NCI-H510A (cell line): ENCODE measurements at regions not wholly inside any gene's neighbourhood (a gene's known extent, or its start where the extent isn't known, plus 50 kb on each side); places are given as distances from the start of the nearest gene placed in this dataset.

Experiments
- DNase-seq: peaks from one replicate; lab custom pipeline; 2025; lab: John Stamatoyannopoulos, UW

DNA sequence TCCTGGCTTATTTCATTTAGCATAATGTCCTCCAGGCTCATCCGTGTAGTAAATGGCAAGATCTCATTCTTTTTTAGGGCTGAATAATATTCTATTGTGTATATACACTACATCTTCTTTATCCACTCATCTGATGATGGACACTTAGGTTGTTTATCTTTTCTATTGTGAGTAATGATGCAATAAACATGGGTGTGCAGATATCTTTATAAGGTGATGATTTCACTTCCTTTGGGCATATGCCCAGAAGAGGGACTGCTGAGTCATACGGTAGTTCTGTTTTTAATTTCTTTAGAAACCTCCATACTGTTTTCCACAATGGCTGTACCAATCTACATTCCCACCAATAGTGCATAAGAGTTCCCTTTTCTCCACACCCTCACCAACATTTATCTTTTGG is 317.6 kb upstream of the CNKSR2 start:
- no peak for DNase-seq

GRCh38 chrX:21047034-21047455 is 327.2 kb upstream of the CNKSR2 start:
- no peak for DNase-seq

DNA sequence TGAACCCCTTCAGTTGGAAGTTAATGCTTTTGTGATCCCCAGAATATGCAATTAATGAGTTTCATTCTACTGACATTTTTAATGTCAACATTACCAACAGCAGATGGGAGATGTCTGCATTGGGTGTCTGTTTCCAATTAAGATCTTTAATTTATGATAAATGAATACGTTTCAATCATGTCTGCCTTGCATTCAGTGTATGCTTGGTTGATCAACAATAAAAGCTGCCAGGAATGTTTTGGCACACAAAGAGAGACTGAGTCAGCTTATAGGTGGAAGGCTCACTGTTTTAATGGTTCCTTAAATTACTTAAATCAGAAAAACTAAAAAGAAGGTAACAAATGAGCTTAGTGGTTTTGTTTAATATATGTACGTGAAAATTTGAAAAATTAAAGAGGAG is 359.9 kb upstream of the CNKSR2 start:
- no peak for DNase-seq

GRCh38 chrX:21004835-21005234 is 369.4 kb upstream of the CNKSR2 start:
- DNase-seq: no peak

GRCh38 chrX:20995829-20996228 is 378.4 kb upstream of the CNKSR2 start:
- DNase-seq: no peak

DNA sequence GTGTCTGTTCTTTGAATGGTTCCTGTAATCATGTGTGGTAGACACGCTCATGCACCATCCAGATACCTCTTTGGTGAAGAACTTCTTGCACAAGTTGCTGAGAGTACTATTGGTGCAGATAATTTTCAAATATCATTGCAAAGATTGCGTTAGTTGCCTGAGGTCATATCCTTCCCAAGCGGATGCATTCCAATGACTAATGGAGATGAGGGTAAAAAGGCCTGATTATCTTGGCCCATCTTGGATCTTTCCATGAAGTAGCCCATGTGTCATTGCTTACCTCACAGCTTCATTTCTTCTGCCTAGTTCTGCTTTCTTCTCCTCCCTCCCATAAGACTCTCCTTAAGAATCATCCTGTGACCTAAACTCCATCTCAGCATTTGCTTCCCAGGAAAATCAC is 384.9 kb upstream of the CNKSR2 start:
- DNase-seq: no peak

DNA sequence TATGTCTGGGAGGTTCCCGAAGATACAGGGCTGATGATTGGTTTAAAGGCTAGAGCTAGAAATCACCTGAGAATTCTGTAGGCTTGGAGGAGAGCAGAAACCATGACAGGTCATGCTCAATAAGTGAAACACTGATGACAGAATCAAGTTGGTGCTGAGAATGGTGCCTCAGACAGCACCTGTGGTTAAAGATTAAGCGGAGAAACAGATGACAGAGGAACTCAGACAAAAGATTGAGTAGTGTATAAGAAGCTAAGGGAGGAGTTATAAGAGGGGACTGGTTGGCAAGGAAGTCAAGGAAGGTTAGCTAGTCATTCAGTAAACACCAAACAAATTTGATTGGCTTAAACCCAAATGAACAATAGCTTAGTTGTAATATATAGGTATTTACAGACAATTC is 385.4 kb upstream of the CNKSR2 start:
- DNase-seq: no peak

DNA sequence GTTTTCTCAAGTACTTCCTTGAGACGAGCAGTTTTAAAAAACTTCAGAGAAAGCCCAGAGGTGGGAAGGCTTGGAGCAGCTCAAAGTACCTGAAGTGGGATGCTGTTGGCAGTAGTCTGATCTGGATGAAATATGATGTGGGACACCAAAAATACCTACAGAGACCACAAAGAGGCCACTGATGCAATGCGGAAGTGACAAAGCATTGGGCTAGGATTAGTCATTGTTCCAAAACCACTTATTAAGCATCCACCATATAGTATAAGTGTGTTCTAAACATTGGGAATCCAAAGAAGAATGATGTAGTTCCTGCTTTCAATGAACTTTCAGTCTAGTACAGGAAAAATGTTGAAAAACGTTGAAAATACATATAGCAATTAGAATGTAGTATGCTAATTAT is 386.1 kb upstream of the CNKSR2 start:
- no peak for DNase-seq

DNA sequence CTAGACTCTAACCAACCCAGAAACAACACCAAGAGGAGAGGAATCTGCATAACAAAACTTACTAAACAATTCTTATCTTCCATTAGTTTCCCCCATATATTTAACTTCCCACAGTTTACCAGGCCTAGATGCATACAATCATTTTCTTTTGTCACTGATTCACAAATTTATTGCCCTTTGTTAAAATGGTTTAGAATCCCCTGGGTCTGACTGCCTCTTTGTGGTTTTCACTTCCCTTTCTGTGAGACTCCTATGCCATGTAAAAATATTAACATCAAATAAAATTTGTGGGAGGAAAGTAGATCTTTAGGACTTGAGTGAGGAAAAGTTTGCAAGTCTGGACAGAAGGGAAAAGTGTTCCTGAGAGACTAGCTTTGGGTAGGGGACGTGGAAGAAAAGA is 393.8 kb upstream of the CNKSR2 start:
- DNase-seq: no peak

DNA sequence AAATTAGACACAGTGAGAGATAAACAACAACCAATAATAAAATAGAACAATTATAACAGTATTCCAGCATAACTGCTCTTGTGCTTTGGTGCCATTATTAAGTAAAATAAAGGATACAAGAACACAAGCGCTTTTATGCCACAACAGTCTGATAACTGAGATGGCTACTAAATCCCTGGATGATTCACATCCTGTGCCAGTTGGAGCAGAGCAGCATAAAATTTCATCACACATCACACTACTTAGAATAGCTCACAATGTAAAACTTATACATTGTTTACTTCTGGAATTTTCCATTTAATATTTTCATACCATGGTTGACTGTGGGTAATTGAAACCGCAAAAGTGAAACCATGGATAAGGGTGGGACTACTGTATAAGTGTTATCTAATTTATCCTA is 399.9 kb upstream of the CNKSR2 start:
- no peak for DNase-seq

- DNase-seq: no peak
These were observed 401.2 kb upstream of the CNKSR2 start for GRCh38 chrX:20973038-20973437.

DNA sequence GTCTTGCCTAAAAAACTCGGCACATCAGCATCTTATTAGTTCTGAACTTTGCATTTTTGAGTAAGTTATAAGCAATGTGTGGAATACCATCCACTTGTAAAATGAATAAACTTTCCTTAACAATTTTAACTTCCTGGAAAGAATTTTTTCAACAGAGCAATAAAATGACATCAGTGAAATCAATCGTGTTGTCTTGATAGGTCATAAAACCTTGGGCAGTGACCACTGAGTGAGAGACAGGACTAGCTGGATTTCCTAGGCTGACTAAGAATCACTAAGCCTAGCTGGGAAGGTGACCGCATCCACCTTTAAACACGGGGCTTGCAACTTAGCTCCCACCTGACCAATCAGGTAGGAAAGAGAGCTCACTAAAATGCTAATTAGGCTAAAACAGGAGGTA is 403.0 kb upstream of the CNKSR2 start:
- no peak for DNase-seq

DNA sequence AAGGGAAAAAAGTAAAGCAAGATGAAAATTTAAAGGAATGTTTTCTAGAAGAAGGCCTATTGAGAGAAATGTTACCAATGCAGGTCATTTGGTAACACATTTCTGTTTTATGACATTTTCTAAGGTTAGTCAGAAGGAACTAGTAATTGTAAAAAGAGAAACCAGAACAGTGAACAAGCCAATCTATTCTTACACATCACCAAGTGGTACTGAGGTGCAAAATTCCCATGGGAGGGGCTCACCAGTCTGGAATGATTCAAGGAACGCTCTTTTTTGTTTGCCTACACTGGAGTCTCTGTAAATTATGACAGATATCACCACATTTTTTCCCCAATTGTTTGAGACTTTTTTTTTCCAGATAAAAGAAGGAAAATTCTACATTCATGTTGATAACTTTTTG is 404.7 kb upstream of the CNKSR2 start:
- DNase-seq: no peak

- no peak for DNase-seq
These were observed 405.2 kb upstream of the CNKSR2 start for GRCh38 chrX:20968996-20969395.

DNA sequence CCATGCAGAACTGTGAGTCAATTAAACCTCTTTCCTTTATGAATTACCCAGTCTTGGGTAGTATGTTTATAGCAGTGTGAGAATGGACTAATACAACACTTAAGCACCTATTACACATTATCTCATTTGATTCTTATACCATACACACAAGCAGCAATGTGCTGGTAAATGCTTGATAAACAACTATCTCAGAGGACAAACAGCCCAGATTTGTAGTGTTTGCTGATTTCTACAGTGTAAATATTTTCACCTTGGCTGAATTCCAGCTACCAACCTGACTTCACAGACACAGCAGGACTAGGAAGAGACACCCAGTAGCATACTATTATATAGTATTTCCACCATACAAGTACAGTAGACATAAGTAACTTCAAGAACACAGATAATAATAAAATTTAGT is 406.5 kb upstream of the CNKSR2 start:
- DNase-seq: no peak

DNA sequence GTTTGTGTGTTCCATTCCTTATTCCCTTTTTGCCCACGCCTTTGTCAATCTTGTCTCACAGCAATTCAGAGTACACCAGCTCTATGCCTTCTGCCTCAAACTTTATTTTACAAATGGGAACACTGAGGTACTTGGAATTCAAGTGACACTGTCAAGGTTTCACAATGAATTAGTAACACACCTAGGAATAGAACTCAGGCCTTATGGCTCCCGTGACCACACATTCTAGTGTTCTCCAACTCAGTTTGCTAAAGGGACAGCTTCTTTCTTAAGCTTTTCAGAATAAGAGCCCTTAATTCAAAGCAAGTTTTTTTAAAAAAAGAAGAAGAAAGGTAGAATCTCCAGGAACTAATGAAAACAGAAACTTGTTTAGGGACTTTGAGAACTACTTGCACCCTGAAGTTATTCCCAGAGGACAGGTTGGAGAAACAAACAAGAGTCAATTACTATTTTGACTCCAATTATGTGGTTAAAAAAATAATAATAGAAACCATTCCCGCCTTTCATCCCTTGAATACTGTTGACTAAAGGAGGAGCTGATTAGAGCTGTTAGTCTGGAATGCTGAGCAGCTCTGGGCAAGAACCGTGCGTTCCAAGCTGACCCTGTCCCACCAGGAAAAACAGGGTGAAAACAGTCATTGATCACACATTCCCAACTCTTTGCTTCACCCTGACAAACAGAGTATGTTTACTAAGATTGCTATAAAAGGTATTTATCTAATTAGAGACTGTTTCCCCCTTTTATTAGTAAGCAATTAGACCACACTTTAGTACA is 408.8 kb upstream of the CNKSR2 start:
- DNase-seq: no peak

DNA sequence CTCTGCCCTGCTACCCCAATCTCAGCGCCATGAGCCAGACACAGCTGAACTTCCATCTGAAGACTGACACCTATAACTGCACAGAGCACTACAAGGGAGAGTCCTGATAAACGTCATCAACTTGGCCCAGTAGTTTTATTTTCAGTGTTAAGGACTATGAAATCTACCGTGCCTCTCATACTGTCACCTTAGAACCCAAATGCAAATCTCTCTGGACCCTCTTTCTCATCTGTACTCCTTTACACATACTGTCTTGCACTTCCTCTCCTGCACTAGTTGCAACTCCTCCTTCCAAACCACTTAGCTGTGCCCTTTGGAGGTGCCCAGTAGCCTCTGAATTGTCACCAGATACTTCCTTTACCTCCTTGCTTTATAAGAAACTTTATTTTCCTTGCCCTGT is 420.2 kb upstream of the CNKSR2 start:
- no peak for DNase-seq

- DNase-seq: no peak
These were observed 422.0 kb upstream of the CNKSR2 start for GRCh38 chrX:20952180-20952579.

GRCh38 chrX:20951016-20951810 is 423.0 kb upstream of the CNKSR2 start:
- no peak for DNase-seq

- no peak for DNase-seq
These were observed 426.8 kb upstream of the CNKSR2 start for GRCh38 chrX:20947411-20947912.

- DNase-seq: no peak
These were observed 460.5 kb upstream of the CNKSR2 start for GRCh38 chrX:20913760-20914159.

GRCh38 chrX:20906571-20906970 is 467.6 kb upstream of the CNKSR2 start:
- DNase-seq: no peak

DNA sequence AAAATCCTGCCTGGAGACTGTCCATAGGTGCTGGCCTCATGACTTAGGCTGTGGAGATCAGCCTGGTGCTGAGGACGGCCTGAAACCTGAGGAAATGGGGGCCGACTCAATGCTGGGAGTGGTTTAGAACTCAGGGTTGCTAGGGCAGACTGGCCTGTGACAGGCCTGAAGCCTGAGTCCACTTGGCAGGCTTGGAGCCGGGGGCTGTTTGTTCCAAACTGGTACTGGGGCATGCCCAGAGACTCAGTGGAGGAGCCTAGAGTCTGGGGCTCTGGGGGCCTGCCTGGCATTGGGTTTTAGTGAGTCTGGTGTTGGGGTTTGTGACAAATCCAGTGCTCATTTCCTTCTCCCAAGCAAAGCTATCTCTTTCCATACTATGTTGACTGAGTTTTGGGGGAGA is 489.7 kb upstream of the CNKSR2 start:
- no peak for DNase-seq
